ENCODE measurements at regions not wholly inside any gene's neighbourhood (a gene's known extent, or its start where the extent isn't known, plus 50 kb on each side); places are given as distances from the start of the nearest gene placed in this dataset.

DNA sequence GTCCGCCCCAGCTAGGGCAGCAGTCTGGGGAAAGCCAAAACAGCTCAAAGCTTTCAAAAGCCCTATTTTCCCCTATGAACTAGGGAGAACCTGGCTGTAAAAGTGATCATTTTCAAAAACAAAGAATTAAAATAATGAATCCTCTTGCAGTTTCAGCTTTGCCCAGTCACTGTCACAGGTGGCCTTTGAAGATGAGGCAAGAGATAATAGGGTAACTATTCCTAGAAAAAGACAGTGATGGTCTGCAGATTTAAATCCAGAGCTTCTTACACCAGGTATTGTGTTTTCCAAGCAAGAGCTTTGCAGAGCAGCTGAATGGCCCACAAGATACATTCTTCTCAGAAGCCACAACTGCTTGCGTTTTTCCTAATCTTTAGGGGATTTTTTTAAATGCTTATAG is 80.2 kb upstream of the NUDT4 start:
- H3K4me1 ChIP-seq = no peaks in the 10 kb centered on the region
- H3K4me3 ChIP-seq = no peak overlapping the region
- no peak for TF ChIP-seq POLR2AphosphoS5 (IDR thresholded peaks at IDR 0.05)
- no peak for TF ChIP-seq POLR2A (IDR thresholded peaks at IDR 0.05)
- TF ChIP-seq, protein P1, sequence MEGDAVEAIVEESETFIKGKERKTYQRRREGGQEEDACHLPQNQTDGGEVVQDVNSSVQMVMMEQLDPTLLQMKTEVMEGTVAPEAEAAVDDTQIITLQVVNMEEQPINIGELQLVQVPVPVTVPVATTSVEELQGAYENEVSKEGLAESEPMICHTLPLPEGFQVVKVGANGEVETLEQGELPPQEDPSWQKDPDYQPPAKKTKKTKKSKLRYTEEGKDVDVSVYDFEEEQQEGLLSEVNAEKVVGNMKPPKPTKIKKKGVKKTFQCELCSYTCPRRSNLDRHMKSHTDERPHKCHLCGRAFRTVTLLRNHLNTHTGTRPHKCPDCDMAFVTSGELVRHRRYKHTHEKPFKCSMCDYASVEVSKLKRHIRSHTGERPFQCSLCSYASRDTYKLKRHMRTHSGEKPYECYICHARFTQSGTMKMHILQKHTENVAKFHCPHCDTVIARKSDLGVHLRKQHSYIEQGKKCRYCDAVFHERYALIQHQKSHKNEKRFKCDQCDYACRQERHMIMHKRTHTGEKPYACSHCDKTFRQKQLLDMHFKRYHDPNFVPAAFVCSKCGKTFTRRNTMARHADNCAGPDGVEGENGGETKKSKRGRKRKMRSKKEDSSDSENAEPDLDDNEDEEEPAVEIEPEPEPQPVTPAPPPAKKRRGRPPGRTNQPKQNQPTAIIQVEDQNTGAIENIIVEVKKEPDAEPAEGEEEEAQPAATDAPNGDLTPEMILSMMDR (IDR thresholded peaks at IDR 0.05) = no peak
- H3K9me3 ChIP-seq = no peaks in the 10 kb centered on the region
- intact Hi-C loops (cut with DNase I; ENCODE audit: low total_unique reads) = no loop called here
- H3K27ac ChIP-seq = no peak overlapping the region
- H3K36me3 ChIP-seq = no peaks in the 10 kb centered on the region
- no peak for DNase-seq (ENCODE audit: low spot score in 2 of 2)
- H3K27me3 ChIP-seq = no peaks in the 10 kb centered on the region

DNA sequence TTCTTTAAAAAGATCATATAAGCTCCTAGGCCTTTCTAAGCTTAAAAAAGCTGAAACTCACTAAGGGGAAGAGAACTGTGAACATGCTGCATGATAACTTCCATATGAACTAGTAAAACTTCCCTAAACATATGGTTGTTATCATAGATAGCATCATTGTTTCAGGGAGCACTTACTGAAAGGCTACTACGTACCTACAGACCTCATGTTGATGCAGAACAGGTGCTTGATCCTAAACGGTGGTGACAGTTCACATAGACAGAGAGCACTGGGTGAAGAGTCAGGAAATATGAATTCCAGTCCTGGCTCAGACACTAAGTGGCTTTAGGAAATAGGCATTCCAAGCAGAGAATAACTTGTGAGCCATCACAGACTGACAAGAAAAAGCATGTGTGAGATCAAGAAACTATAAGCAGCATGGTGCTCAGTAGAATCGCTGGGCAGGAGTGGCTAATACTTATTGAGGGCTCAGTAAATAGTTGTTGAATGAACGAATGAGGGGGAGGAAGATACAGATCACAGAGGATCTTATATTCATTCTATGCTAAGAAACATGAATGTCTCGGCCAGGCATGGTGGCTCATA is 78.4 kb upstream of the NUDT4 start:
- Histone ChIP-seq H3K9me3 (no peaks in the 10 kb centered on the region), H3K4me3 (no peak overlapping the region), H3K4me1 (peaks cover 0 to 2% of the 10 kb centered on the region in 2 donors), H3K27me3 (no peaks in the 10 kb centered on the region), H3K36me3 (no peaks in the 10 kb centered on the region), H3K27ac (no peak overlapping the region)
- intact Hi-C loops (cut with DNase I; ENCODE audit: low total_unique reads) = no loop called here
- DNase-seq (ENCODE audit: low spot score in 2 of 2) = no peak
- TF ChIP-seq, protein P1 (IDR thresholded peaks at IDR 0.05) = no peak
- TF ChIP-seq POLR2A (IDR thresholded peaks at IDR 0.05) = no peak
- no peak for TF ChIP-seq POLR2AphosphoS5 (IDR thresholded peaks at IDR 0.05)

DNA sequence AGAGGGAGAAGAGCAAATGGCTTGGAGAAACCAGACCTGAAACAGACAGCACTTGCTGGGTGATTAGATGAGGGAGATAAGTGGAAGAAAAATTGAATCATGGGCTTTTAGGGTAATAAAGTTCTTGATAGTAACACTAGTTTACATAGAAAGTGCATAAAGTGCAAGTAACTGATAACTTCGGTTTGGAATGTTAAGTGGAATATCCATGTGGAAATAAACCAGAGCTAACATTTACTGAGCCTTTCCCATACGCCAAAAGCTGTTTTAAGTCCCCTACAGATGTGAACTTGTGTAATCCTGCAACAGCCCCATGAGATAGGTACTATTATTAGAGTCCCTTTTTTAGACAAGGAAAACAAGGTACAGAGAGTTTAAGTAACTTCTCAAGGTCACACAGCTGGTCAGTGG is 77.1 kb upstream of the NUDT4 start:
- TF ChIP-seq, protein P1 (IDR thresholded peaks at IDR 0.05) = no peak
- TF ChIP-seq POLR2AphosphoS5 (IDR thresholded peaks at IDR 0.05) (no peak), POLR2A (IDR thresholded peaks at IDR 0.05) (no peak)
- Histone ChIP-seq H3K27me3 (no peaks in the 10 kb centered on the region), H3K4me1 (peaks cover 0 to 2% of the 10 kb centered on the region in 2 donors), H3K36me3 (no peaks in the 10 kb centered on the region), H3K27ac (no peak overlapping the region), H3K4me3 (no peak overlapping the region), H3K9me3 (peaks cover 0 to 6% of the 10 kb centered on the region in 2 donors)
- no peak for DNase-seq (ENCODE audit: low spot score in 2 of 2)
- intact Hi-C loops (cut with DNase I; ENCODE audit: low total_unique reads) = no loop called here

DNA sequence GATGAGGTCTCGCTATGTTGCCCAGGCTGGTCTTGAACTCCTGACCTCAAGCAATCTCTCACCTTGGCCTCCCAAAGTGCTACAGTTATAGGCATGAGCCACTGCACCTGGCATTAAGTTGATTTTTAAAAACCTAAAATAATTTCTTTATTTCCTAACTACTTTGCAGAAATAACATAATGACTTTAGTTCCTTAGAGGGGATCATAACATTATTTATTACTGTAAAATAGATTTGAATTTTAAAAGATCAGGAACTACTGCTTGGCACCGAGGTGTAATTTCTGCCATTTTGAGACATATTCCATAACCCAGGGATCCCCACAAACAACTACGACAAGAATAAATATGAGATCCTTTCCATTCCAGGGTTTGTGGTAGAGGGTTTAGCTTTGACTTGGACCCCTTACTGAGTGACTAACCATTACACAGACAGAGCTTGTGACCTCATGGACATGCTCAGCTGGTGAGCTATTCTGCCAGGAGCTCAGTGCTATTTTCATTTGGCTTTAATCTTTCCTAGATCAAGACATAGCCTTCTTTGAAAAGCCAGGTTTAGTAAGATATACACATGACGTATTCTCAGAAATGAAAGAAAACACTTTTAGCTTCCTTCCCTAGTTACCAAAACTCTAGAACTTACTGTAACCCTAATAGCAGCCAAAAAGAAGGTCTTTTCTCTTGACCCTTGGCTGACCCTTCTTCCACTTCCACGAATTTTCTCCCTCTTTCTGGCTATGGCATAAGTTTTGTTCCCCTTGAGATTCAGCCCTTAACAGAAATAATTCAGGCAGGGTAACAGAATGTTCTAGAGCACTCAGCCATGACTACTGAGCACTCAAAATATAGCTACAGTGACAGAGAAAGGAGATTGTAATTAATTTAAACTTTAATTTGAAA is 75.1 kb upstream of the NUDT4 start:
- peaks cover 0 to 15% of the 10 kb centered on the region in 2 donors for H3K9me3 ChIP-seq
- no peaks in the 10 kb centered on the region for H3K27me3 ChIP-seq
- no peak for DNase-seq (ENCODE audit: low spot score in 2 of 2)
- no peaks in the 10 kb centered on the region for H3K36me3 ChIP-seq
- peak overlapping the region in 1 of 2 donors; percentile 37 for H3K27ac ChIP-seq
- H3K4me3 ChIP-seq = no peak overlapping the region
- no peak for TF ChIP-seq POLR2A (IDR thresholded peaks at IDR 0.05)
- TF ChIP-seq POLR2AphosphoS5 (IDR thresholded peaks at IDR 0.05) = peak in 1 of 3 donors; percentile 78
- peaks cover 0 to 2% of the 10 kb centered on the region in 2 donors for H3K4me1 ChIP-seq
- intact Hi-C loops (cut with DNase I; ENCODE audit: low total_unique reads) = no loop called here

DNA sequence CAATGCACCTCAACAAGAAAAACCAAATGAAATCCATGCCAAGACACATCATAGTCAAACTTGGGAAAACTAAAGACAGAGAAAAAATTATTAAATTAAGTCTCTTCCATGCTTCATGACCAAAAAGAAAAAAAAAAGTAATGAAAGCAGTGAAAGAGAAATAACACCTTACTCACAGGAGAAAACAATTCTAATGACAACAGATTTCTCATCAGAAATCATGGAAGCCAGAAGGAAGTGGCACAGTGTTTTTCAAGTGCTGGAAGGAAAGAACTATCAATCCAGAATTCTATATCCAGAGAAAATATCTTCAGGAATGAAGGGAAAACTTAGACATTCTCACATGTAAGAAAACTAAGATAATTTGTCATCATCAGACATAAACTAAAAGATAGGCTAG is 71.1 kb upstream of the NUDT4 start:
- TF ChIP-seq POLR2A (IDR thresholded peaks at IDR 0.05) = no peak
- TF ChIP-seq POLR2AphosphoS5 (IDR thresholded peaks at IDR 0.05) = no peak
- TF ChIP-seq, protein P1 (IDR thresholded peaks at IDR 0.05) = no peak
- no peaks in the 10 kb centered on the region for H3K36me3 ChIP-seq
- peaks cover 0 to 2% of the 10 kb centered on the region in 2 donors for H3K4me1 ChIP-seq
- H3K27me3 ChIP-seq = no peaks in the 10 kb centered on the region
- H3K27ac ChIP-seq = no peak overlapping the region
- H3K4me3 ChIP-seq = no peak overlapping the region
- no peak for DNase-seq (ENCODE audit: low spot score in 2 of 2)
- H3K9me3 ChIP-seq = peaks cover 0 to 15% of the 10 kb centered on the region in 2 donors
- intact Hi-C loops (cut with DNase I; ENCODE audit: low total_unique reads) = no loop called here

All from breast epithelium (tissue), 4 donors.